Liver (tissue), 3 donors: ENCODE measurements at regions not wholly inside any gene's neighbourhood (a gene's known extent, or its start where the extent isn't known, plus 50 kb on each side); places are given as distances from the start of the nearest gene placed in this dataset.

Source experiments
- ATF3 ChIP-seq: IDR thresholded peaks from 2 replicates; pipeline ENCODE4 v1.6.1; 2016; ENCODE audit warnings: antibody characterized with exemption
- CTCF ChIP-seq: fragments of 150-350 bp; IDR thresholded peaks from 2 replicates; pipeline ENCODE4 v1.5.1; 2017; ENCODE audit warnings: improper control_type of control experiment, low read depth, low read length; ENCODE audit not compliant: missing input control
- FOXA1 ChIP-seq: IDR thresholded peaks from 2 replicates; pipeline ENCODE4 v1.6.1; 2016; ENCODE audit warnings: antibody characterized with exemption
- GABPA ChIP-seq, 2 donors: IDR thresholded peaks in 1 of 2; conservative IDR thresholded peaks in 1 of 2; 2 replicates each; pipeline ENCODE4 v1.6.1; 2016; ENCODE audit warnings: antibody characterized with exemption in 2 of 2, mild to moderate bottlenecking in 1 of 2, moderate library complexity in 1 of 2
- JUND ChIP-seq, 2 donors: IDR thresholded peaks; 2 replicates each; pipeline ENCODE4 v1.6.1; 2016; ENCODE audit warnings: antibody characterized with exemption in 2 of 2
- MAX ChIP-seq: IDR thresholded peaks from 2 replicates; pipeline ENCODE4 v1.6.1; 2016; ENCODE audit warnings: antibody characterized with exemption
- RAD21 ChIP-seq, 2 donors: IDR thresholded peaks; 2 replicates each; pipeline ENCODE4 v1.6.1; 2016; ENCODE audit warnings: antibody characterized with exemption in 2 of 2, mild to moderate bottlenecking in 2 of 2
- REST ChIP-seq: IDR thresholded peaks from 2 replicates; pipeline ENCODE4 v1.6.1; 2016; ENCODE audit warnings: antibody characterized with exemption, mild to moderate bottlenecking
- RXRA ChIP-seq, 2 donors: IDR thresholded peaks; 2 replicates each; pipeline ENCODE4 v1.6.1; 2017 to 2018; ENCODE audit warnings: antibody characterized with exemption in 2 of 2, mild to moderate bottlenecking in 1 of 2
- TAF1 ChIP-seq: conservative IDR thresholded peaks from 2 replicates; pipeline ENCODE4 v1.6.1; 2016; ENCODE audit warnings: antibody characterized with exemption, mild to moderate bottlenecking
- YY1 ChIP-seq: IDR thresholded peaks from 2 replicates; pipeline ENCODE4 v1.6.1; 2016; ENCODE audit warnings: antibody characterized with exemption, mild to moderate bottlenecking
- donor health status: healthy.
- donor health status: healthy.

- no peak for TF ChIP-seq CTCF
- TF ChIP-seq TAF1: no peak
- no peak for TF ChIP-seq YY1
- no peak for TF ChIP-seq GABPA (IDR thresholded peaks at IDR 0.05 in 1 of 2, conservative IDR thresholded peaks at IDR 0.05 in 1 of 2)
- TF ChIP-seq REST: no peak
- no peak for TF ChIP-seq ATF3
- TF ChIP-seq MAX: no peak
- TF ChIP-seq RAD21 (IDR thresholded peaks at IDR 0.05): no peak
- TF ChIP-seq RXRA (IDR thresholded peaks at IDR 0.05): no peak
- TF ChIP-seq JUND (IDR thresholded peaks at IDR 0.05): no peak
- TF ChIP-seq FOXA1: no peak
These were observed 576.2 kb downstream of the BCL11B start for GRCh38 chr14:98695809-98696208.
